ENCODE measurements at regions not wholly inside any gene's neighbourhood (a gene's known extent, or its start where the extent isn't known, plus 50 kb on each side); places are given as distances from the start of the nearest gene placed in this dataset.

DNA sequence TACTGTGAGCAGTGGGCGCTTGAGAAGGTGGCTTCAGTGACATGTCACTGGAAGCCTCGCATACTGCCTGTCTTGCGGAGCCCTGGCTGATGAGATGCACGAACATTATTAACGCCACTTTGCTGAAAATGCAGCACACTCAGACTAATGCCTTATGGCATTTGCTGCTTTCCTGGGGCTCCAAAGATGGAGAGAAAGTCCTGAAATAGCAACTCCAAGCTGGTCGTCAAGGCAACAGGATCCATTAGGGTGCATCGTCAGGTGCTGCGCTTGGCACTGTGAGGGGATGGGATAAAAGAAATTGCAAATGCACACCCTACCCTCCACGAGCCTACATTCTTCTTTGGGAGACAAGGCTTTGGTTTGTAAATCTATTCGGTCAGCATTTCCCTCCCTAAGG lies 592.5 kb downstream of the TYW1 start:
- TF ChIP-seq CTCF (IDR thresholded peaks at IDR 0.05; ENCODE audit: insufficient read depth, low read depth, low read length) (no peak), EZH2 (IDR thresholded peaks at IDR 0.05; ENCODE audit: insufficient read depth, low read length) (no peak)

All from astrocyte (in vitro differentiated cells and primary cell).